HepG2 (cell line): ENCODE measurements at regions not wholly inside any gene's neighbourhood (a gene's known extent, or its start where the extent isn't known, plus 50 kb on each side); places are given as distances from the start of the nearest gene placed in this dataset.

Experiments used
- AGO1 ChIP-seq: fragments of 200-400 bp; formaldehyde crosslinking; IDR thresholded peaks from 2 replicates; pipeline ENCODE4 v1.6.1; 2017; ENCODE audit warnings: mild to moderate bottlenecking, low read depth, low read length, moderate library complexity; ENCODE audit not compliant: poor library complexity, severe bottlenecking
- ARID3A ChIP-seq: IDR thresholded peaks from 2 replicates; pipeline ENCODE4 v1.6.1; 2012; ENCODE audit warnings: low read depth, low read length, improper control_type of control experiment
- ATRX ChIP-seq: sonication (generic); formaldehyde crosslinking; IDR thresholded peaks from 2 replicates; pipeline ENCODE4 v1.4.0; 2020; ENCODE audit warnings: missing genetic modification reagents, borderline replicate concordance
- BCL6 ChIP-seq: IDR thresholded peaks from 2 replicates; pipeline ENCODE4 v1.6.1; 2016; ENCODE audit warnings: missing genetic modification reagents, missing compliant biosample characterization
- CREBL2 ChIP-seq: sonication (generic); formaldehyde crosslinking; IDR thresholded peaks from 2 replicates; pipeline ENCODE4 v1.8.1; 2023; ENCODE audit warnings: missing genetic modification reagents, mild to moderate bottlenecking, borderline replicate concordance
- CTCF ChIP-seq: sonication (generic); formaldehyde crosslinking; IDR thresholded peaks from 2 replicates; pipeline ENCODE4 v1.5.0; 2020; ENCODE audit warnings: mild to moderate bottlenecking, missing genetic modification reagents, moderate library complexity
- ELF4 ChIP-seq: sonication (generic); formaldehyde crosslinking; IDR thresholded peaks from 2 replicates; pipeline ENCODE4 v1.5.0; 2020; ENCODE audit warnings: missing genetic modification reagents, mild to moderate bottlenecking, moderate library complexity, borderline replicate concordance
- JUND ChIP-seq: sonication (generic); formaldehyde crosslinking; IDR thresholded peaks from 2 replicates; pipeline ENCODE4 v1.8.0; 2022; ENCODE audit warnings: mild to moderate bottlenecking, missing genetic modification reagents
- PRDM15 ChIP-seq: sonication (generic); formaldehyde crosslinking; IDR thresholded peaks from 2 replicates; pipeline ENCODE4 v1.4.0; 2020; ENCODE audit warnings: missing genetic modification reagents
- SIN3A ChIP-seq: IDR thresholded peaks from 2 replicates; pipeline ENCODE4 v1.6.1; 2011; ENCODE audit warnings: low read depth, mild to moderate bottlenecking, control low read depth, low read length, borderline replicate concordance
- SP1 ChIP-seq, 2 experiments: fragments of 450-650 bp in 1 of 2; sonication (generic) in 1 of 2; formaldehyde crosslinking in 1 of 2; IDR thresholded peaks; 2 replicates each; pipeline versions ENCODE4 v1.4.0 to v1.6.1; 2016 to 2020; ENCODE audit warnings: missing genetic modification reagents in 1 of 2
- THAP9 ChIP-seq: sonication (generic); formaldehyde crosslinking; IDR thresholded peaks from 2 replicates; pipeline ENCODE4; 2020; ENCODE audit warnings: missing genetic modification reagents, mild to moderate bottlenecking, borderline replicate concordance
- ZMYM2 ChIP-seq: sonication (generic); formaldehyde crosslinking; IDR thresholded peaks from 2 replicates; pipeline ENCODE4 v1.8.0; 2022; ENCODE audit warnings: mild to moderate bottlenecking, missing genetic modification reagents
- ZNF772 ChIP-seq: sonication (generic); formaldehyde crosslinking; IDR thresholded peaks from 2 replicates; pipeline ENCODE4 v1.5.0; 2020; ENCODE audit warnings: mild to moderate bottlenecking, missing genetic modification reagents

- TF ChIP-seq AGO1, result no peak
- no peak for TF ChIP-seq PRDM15 (CRISPR knock-in tag)
- TF ChIP-seq JUND (CRISPR knock-in tag), result no peak
- TF ChIP-seq ZNF772 (CRISPR knock-in tag), result no peak
- TF ChIP-seq ARID3A, result no peak
- no peak for TF ChIP-seq CREBL2 (CRISPR knock-in tag)
- no peak for TF ChIP-seq ATRX (CRISPR knock-in tag)
- TF ChIP-seq THAP9 (CRISPR knock-in tag), result no peak
- TF ChIP-seq ELF4 (CRISPR knock-in tag), result no peak
- TF ChIP-seq SP1 (IDR thresholded peaks at IDR 0.05), result no peak
- no peak for TF ChIP-seq SP1 (CRISPR knock-in tag; IDR thresholded peaks at IDR 0.05)
- no peak for TF ChIP-seq CTCF (CRISPR knock-in tag)
- no peak for TF ChIP-seq SIN3A
- no peak for TF ChIP-seq ZMYM2 (CRISPR knock-in tag)
- TF ChIP-seq BCL6 (CRISPR knock-in tag), result no peak
Observed at GRCh38 chr2:82968358-82968757, 1490.7 kb downstream of the SUCLG1 start.
